H1 (cell line): ENCODE measurements at regions not wholly inside any gene's neighbourhood (a gene's known extent, or its start where the extent isn't known, plus 50 kb on each side); places are given as distances from the start of the nearest gene placed in this dataset.

ENCODE experiments used
- CTBP2 ChIP-seq: IDR thresholded peaks from 2 replicates; pipeline ENCODE4 v1.7.0; 2011; ENCODE audit warnings: borderline replicate concordance, mild to moderate bottlenecking, moderate library complexity, mixed read lengths, low read length; ENCODE audit not compliant: insufficient read depth, insufficient read length
- FOSL1 ChIP-seq: IDR thresholded peaks from 2 replicates; pipeline ENCODE4 v1.6.1; 2011; ENCODE audit warnings: mild to moderate bottlenecking, low read depth, low read length, moderate library complexity; ENCODE audit not compliant: insufficient read depth

GRCh38 chr6:6901205-6901719 lies 206.5 kb upstream of the RREB1 start (continued):
- TF ChIP-seq CTBP2 (no peak), FOSL1 (no peak)
